Esophagus mucosa (tissue), 1 donor: ENCODE measurements at regions not wholly inside any gene's neighbourhood (a gene's known extent, or its start where the extent isn't known, plus 50 kb on each side); places are given as distances from the start of the nearest gene placed in this dataset.

Experiments
- ATAC-seq: fragments of 200-7000 bp; cut with Tn5 transposase; one replicate; pipeline ENCODE4 v1.9.1; 2020
- donor health status: DM: yes; HTN: yes; CAD: no.

DNA sequence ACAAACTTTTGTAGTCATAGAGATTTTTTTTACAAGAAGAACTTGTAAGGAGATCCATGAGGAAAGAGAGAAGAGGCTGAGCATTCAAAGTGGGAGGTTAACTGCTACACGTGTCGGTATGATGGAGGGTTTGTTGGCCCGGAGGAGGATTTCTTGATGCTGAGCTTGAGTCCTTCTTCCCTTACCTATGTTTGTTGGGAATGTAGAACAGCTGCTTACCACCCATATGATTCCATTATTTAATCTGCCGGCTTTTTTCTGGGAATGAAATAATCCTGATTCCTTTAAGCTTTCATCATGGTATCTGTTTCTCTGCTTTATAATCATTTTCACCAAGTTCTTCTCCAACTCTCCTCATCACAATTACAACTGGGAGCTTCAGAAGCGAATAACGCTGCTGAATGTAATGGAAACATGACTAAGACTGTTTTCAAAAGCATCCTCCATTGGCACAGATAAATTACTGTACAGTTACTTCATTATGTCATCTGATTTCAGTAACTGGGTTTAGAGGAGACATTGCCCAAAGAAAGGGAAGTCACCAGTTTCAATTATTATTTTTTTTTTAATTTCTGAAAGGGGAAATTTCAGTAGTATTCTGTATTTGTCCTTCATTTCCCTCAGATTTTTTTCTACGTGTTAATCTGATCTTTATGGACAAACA lies 420.6 kb downstream of the SPRY1 start:
- no peak for ATAC-seq

GRCh38 chr4:123819362-123820035 lies 422.9 kb downstream of the SPRY1 start:
- ATAC-seq, result peak; percentile 76

DNA sequence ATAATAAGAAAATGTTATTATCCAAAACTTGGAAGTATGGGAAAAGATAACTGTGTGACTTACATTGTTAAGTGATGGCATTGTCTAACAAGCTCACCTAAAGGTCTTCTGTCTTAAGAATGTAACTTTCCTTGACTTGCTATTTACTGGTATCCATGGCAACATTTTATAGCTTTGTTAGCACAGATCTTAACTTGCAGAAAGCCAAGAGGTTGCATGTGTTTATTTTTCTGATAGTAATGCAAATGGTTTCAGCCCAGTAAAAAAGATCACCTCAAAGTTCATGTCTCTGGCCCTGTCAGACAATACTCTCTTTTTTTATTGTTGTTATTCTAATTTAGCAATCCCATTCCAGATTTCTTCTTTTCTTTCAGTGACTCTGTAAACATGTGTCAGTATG lies 425.3 kb downstream of the SPRY1 start:
- no peak for ATAC-seq

GRCh38 chr4:123822353-123822752 lies 425.8 kb downstream of the SPRY1 start:
- ATAC-seq, result no peak

- no peak for ATAC-seq
Observed at GRCh38 chr4:123823244-123823643, 426.6 kb downstream of the SPRY1 start.

DNA sequence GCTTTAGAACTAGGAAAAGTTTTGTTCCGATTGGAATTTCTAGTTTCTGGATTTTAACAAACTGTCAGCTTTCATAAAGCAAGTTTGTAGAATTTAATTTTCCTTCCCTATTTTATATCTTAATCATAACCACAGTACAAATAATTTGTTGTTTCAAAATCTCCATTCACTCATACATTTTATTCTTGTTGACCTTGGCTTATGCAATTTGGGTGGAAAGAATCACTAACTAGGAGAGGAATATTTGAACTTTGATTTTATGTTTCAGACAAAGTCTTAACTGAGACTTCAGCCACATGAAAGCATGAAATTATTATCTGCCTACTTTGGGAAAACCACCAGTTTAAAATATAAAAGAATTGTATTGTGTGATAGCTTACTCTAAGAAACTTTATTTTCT lies 427.9 kb downstream of the SPRY1 start:
- no peak for ATAC-seq

GRCh38 chr4:123825596-123826291 lies 429.1 kb downstream of the SPRY1 start:
- ATAC-seq, result no peak

DNA sequence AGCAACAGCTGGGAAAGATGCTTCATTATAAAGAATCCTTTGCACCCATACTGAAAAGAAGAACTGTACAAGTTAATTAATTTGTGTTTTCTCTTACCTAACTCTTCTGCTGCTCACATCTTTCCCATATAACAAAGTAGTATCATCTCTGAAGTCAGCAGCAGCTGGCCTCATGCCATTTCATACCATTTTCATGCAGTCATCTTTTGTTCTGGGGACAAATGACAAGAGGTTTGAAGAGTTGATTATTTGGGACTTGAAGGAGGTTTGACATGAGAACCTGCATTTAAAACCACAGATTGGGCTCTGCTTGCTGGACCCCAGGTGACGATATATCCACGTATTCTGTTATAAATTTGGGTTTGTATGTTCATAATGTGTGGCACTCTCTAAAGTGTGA lies 430.3 kb downstream of the SPRY1 start:
- no peak for ATAC-seq

DNA sequence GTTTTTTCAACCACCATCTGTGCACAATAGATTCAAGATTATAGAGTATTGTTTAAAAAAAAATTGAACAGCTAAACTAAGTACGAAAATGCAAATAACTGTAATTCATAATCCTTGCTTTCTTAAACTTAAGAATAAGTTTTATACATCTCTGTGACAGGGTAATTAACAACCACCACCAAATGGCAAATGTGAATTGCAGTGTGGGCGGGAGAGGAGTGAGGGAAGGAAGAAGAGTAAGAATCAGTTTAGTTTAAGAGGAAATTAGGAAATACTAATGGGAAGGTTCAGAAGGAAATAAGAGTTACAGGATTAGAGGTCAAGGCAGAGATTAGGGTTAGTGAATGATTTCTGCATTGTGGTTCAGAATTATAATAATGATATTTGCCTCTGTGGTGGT lies 430.9 kb downstream of the SPRY1 start:
- no peak for ATAC-seq

- no peak for ATAC-seq
Observed at GRCh38 chr4:123830930-123831329, 434.3 kb downstream of the SPRY1 start.

GRCh38 chr4:123832173-123833026 lies 435.8 kb downstream of the SPRY1 start:
- peak; percentile 8 for ATAC-seq

DNA sequence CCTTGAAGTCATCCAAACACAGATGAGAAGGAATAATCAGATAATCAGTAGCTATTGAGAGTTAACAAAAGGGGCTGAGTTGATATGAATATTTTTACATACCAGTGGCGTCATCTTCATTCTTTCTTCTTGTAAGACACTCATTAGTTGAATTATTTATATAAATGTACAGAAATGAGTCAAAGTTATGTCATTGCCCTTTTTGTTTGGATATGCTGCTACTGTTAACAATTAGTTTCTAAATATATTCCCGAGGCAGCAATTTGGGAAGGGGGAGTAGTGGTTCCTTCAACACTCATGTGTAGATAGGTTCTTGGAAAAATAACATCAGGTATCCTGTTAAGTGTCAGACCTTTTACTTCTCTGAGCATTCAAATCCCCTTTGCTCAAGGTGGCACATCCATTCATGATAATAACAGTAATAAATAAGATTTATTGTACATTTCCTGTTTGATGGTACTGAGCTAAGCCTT lies 436.6 kb downstream of the SPRY1 start:
- no peak for ATAC-seq

GRCh38 chr4:123835831-123836590 lies 439.4 kb downstream of the SPRY1 start:
- no peak for ATAC-seq

GRCh38 chr4:123836851-123837595 lies 440.4 kb downstream of the SPRY1 start:
- ATAC-seq, result no peak

DNA sequence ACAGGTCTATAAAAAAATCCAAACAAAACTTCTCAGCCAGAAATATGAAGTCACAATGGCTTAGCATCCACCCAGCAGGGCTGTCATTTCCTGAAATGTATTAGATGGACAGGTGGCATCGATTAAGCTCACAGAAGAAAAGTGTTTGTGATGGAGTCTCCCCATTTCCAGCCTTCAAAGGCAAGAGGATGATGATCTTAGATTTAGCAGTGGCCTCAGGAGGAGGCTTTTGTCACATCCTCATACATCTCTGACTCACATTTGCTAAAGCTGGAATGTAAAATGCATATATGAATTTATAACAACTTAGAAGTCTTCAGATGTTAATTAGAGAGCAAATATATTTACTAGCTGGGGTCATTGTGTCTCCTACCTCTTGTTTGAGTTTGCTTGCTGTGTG lies 441.9 kb downstream of the SPRY1 start:
- ATAC-seq, result no peak

DNA sequence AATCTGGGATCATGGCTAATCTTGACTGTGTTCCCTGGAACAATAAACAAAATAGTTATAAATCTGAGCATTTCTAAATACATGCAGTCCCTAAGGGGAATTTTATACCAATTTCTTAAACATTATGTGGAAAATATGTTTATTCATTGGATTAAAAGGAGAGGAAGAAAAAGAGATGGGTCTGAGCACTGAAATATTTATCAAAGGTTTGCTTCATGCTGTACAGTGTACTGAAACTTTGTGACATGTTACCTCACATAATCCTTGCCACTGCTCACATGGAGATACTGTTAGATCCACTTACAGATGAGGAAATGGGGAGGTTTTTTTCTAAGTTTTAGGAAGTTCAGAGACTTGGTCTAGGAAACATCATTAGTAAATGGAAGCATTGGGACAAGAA lies 443.6 kb downstream of the SPRY1 start:
- ATAC-seq, result no peak

DNA sequence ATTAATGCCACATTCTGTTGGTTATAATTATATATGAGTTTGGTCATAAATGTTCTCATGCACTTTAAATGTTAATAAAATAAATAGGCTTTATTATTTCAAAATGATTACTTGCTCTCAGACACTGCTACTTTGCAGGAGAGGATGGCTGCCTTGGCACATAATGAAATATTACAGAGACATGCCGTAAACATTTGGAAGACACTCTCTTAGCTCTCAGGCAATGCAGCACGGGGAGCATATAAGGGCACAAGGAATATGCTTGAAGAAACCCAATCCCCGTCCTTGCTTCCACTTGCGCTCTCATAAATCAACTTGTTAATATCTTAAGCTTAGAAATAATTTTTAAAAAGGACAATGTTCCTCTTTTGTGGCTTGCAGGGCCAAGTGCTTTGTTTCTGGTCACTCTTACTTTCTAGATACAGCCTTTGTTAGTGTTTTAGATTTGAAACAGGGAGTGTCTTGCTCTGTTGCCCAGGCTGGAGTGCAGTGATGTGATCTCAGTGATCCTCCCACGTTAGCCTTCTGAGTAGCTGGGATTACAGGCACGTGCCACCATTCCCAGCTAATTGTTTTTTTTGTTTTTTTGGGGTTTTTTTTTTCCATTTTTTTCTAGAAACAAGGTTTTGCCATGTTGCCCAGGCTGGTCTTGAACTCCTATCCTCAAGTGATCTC lies 445.0 kb downstream of the SPRY1 start:
- no peak for ATAC-seq

DNA sequence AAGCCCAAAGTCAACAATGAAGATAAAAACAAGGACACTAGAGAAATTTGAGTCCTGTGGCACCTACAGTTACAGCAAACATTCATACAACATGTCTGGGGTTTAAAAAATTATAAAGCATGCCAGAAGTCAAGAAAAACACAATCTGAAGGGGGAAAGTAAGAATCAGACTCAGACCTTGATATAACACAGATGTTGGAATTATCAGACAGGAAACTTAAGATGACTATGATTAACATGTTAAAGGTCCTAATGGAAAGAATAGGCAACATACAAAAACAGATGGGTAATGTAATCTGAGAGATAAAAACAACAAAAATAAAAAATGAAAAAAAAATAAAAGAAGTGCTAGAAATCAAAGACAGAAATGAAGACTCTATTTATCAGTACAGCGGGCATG lies 446.5 kb downstream of the SPRY1 start:
- no peak for ATAC-seq

GRCh38 chr4:123844374-123844773 lies 447.8 kb downstream of the SPRY1 start:
- ATAC-seq, result no peak

DNA sequence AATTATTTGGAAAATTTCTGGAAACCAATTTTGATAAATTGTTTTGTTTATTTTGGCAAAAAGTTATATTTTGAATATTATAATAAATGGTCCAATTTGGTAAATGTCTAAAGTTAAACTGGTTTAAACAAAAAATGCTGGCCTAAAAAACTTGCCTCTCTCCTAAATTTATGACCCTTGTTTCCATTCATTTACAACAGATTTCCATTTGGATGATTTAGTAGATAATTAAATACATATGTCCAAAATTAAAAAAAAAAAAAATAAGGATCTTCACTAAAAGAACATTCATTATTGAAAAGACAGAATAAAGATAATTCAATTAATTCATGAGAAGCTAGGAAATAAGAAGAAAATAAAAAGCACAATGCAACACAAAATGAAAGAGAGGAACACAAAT lies 449.5 kb downstream of the SPRY1 start:
- no peak for ATAC-seq

DNA sequence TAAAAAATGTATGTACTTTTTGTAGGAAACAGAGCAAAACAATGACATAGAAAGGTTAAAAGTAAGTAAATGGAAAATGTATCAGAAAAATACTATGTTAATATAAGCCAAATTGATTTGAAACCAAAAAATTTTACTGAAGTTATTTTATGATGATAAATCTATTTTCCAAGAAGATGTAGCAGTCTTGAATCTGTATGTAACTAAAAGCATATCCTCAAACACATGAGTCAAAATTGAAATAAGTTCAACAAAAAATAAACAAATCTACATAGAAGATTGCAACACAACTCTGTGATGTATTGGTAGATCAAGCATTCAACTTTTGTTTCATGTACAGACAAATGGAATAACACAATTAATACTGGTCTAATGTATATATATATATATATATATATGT lies 450.0 kb downstream of the SPRY1 start:
- no peak for ATAC-seq
